NT2/D1 (cell line): ENCODE measurements at regions not wholly inside any gene's neighbourhood (a gene's known extent, or its start where the extent isn't known, plus 50 kb on each side); places are given as distances from the start of the nearest gene placed in this dataset.

Source experiments
- DNase-seq: peaks from one replicate; pipeline ENCODE4 v3.0.0-alpha.2; 2011; ENCODE audit warnings: low read depth, low spot score
- H3K27me3 ChIP-seq: 2 replicates; pipeline ENCODE4 v1.6.0; 2011; ENCODE audit warnings: mild to moderate bottlenecking; ENCODE audit not compliant: insufficient read length, insufficient read depth
- H3K36me3 ChIP-seq: 2 replicates; pipeline ENCODE4 v1.6.1; 2011; ENCODE audit warnings: mild to moderate bottlenecking, low read length, mixed read lengths; ENCODE audit not compliant: insufficient read depth, insufficient read length
- H3K4me1 ChIP-seq: 2 replicates; pipeline ENCODE4 v1.5.1; 2011; ENCODE audit not compliant: insufficient read depth, insufficient read length
- H3K4me3 ChIP-seq: 2 replicates; pipeline ENCODE4 v1.5.1; 2011; ENCODE audit warnings: low read depth; ENCODE audit not compliant: insufficient read length
- H3K9ac ChIP-seq: 2 replicates; pipeline ENCODE4 v1.6.0; 2011; ENCODE audit warnings: low read depth; ENCODE audit not compliant: insufficient read length
- H3K9me3 ChIP-seq: 2 replicates; pipeline ENCODE4 v1.5.1; 2011; ENCODE audit warnings: mild to moderate bottlenecking, low read length; ENCODE audit not compliant: insufficient read depth
- SUZ12 ChIP-seq: IDR thresholded peaks from 2 replicates; pipeline ENCODE4 v1.6.1; 2011; ENCODE audit not compliant: insufficient read length, insufficient read depth; ENCODE audit errors: extremely low read depth
- YY1 ChIP-seq: IDR thresholded peaks from 2 replicates; pipeline ENCODE4 v1.6.1; 2011; ENCODE audit not compliant: insufficient read length, insufficient read depth
- ZNF274 ChIP-seq: IDR thresholded peaks from 2 replicates; pipeline ENCODE4 v1.6.1; 2011; ENCODE audit warnings: mild to moderate bottlenecking, low read depth, low read length

GRCh38 chr4:151953312-151953711 is 192.5 kb upstream of the GATB start:
- Histone ChIP-seq H3K27me3 (no peaks in the 10 kb centered on the region), H3K9me3 (peaks cover 6% of the 10 kb centered on the region), H3K9ac (no peak overlapping the region), H3K4me3 (no peak overlapping the region), H3K4me1 (peaks cover 5% of the 10 kb centered on the region), H3K36me3 (no peaks in the 10 kb centered on the region)
- DNase-seq = no peak
- no peak for TF ChIP-seq ZNF274
- no peak for TF ChIP-seq YY1
- no peak for TF ChIP-seq SUZ12

DNA sequence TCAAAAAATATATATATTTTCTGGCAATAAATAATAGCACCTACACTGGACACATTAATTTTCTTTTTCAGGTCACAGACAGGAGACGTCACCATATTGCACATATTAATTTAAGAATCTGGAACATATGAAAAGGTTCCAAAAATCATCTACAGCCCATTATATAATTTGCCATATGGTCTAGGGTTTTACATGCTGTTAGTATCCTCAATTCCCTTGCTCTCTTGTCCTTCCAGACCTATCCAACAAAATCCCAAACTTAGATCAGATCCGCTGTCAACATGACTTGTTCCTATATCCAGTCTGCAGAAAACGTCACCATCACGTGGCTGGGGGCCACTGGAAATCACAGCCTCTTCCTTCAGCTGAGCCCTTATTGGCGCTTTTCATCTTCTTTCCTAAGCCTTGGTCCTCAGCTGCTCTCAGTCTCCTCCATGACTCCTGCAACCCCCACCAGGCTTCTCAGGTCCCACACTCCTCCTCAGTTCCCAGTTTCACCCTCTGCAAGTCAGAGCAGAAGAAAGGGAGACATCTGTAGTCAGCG is 192.0 kb upstream of the GATB start:
- Histone ChIP-seq H3K9ac (no peak overlapping the region), H3K9me3 (peaks cover 11% of the 10 kb centered on the region), H3K27me3 (no peaks in the 10 kb centered on the region), H3K4me1 (peaks cover 5% of the 10 kb centered on the region), H3K4me3 (no peak overlapping the region), H3K36me3 (no peaks in the 10 kb centered on the region)
- DNase-seq = no peak
- TF ChIP-seq ZNF274 (no peak), YY1 (no peak), SUZ12 (no peak)

- Histone ChIP-seq H3K36me3 (no peaks in the 10 kb centered on the region), H3K4me3 (no peak overlapping the region), H3K9ac (no peak overlapping the region), H3K4me1 (peaks cover 2% of the 10 kb centered on the region), H3K27me3 (no peaks in the 10 kb centered on the region), H3K9me3 (peaks cover 16% of the 10 kb centered on the region)
- DNase-seq = no peak
- TF ChIP-seq YY1 (no peak), SUZ12 (no peak)
These were observed 191.3 kb upstream of the GATB start for GRCh38 chr4:151952137-151952536.

- H3K9ac ChIP-seq = no peak overlapping the region
- H3K27me3 ChIP-seq = no peaks in the 10 kb centered on the region
- DNase-seq = no peak
- no peak overlapping the region for H3K4me3 ChIP-seq
- H3K4me1 ChIP-seq = peaks cover 2% of the 10 kb centered on the region
- H3K9me3 ChIP-seq = peaks cover 20% of the 10 kb centered on the region
- TF ChIP-seq ZNF274 = no peak
- no peak for TF ChIP-seq YY1
- no peak for TF ChIP-seq SUZ12
- H3K36me3 ChIP-seq = no peaks in the 10 kb centered on the region
These were observed 190.9 kb upstream of the GATB start for GRCh38 chr4:151951671-151952050.

DNA sequence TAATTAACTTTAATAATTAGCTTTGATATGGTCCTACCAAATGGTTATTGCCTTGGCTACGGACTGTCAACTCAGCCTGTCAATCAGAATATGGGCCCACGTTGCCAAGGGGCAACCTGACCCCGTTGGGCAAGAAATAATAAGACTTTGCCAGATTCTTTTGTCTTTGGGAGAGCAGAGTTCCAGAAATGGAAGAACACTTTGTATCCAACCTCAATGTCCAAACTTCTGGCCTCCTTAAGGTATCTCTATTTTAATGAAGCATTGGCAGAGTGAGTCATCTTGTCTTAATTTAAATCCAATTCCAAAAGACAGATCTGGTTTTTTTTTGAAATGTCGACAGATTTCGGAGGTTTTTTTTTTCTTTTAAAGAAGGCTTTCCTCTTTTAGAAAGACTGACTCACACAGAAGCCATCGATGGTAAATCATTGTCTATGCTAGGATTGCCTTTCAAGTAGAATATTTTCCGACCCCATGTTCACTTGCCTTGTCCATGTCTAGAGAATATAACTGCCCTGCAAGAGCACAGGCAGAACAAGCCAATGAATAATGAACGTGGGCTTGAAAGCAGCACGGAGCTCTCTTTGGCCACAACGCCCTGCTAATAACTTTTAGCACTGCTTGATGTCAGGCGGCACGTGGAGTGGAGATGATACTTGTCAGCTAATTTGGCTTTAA is 190.3 kb upstream of the GATB start:
- no peak for TF ChIP-seq YY1
- TF ChIP-seq SUZ12 = no peak
- TF ChIP-seq ZNF274 = no peak
- H3K27me3 ChIP-seq = no peaks in the 10 kb centered on the region
- peaks cover 2% of the 10 kb centered on the region for H3K4me1 ChIP-seq
- no peak overlapping the region for H3K9ac ChIP-seq
- no peak for DNase-seq
- peaks cover 26% of the 10 kb centered on the region for H3K9me3 ChIP-seq
- H3K4me3 ChIP-seq = no peak overlapping the region
- H3K36me3 ChIP-seq = no peaks in the 10 kb centered on the region

- no peak overlapping the region for H3K4me3 ChIP-seq
- peaks cover 2% of the 10 kb centered on the region for H3K4me1 ChIP-seq
- peaks cover 31% of the 10 kb centered on the region for H3K9me3 ChIP-seq
- no peak for DNase-seq
- TF ChIP-seq SUZ12 (no peak), ZNF274 (no peak), YY1 (no peak)
- H3K9ac ChIP-seq = no peak overlapping the region
- no peaks in the 10 kb centered on the region for H3K27me3 ChIP-seq
- no peaks in the 10 kb centered on the region for H3K36me3 ChIP-seq
These were observed 187.7 kb upstream of the GATB start for GRCh38 chr4:151948351-151949016.

DNA sequence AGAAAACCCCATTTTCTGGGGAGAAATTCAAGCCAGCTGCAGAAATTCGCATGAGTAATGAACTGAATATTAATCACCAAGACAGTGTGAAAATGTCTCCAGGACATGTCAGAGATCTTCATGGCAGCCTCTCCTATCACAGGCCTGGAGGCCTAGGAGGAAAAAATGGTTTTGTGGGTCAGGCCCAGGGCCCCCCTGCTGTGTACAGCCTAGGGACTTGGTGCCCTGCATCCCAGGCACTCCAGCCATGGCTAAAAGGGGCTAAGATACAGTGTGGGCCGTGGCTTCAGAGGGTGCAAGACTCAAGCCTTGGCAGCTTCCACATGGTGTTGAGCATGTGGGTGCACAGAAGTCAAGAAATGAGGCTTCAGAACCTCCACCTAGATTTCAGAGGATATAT is 185.9 kb upstream of the GATB start:
- Histone ChIP-seq H3K9me3 (peaks cover 31% of the 10 kb centered on the region), H3K36me3 (no peaks in the 10 kb centered on the region), H3K27me3 (no peaks in the 10 kb centered on the region), H3K4me3 (no peak overlapping the region), H3K4me1 (no peaks in the 10 kb centered on the region), H3K9ac (no peak overlapping the region)
- DNase-seq = no peak
- no peak for TF ChIP-seq YY1
- no peak for TF ChIP-seq SUZ12
- TF ChIP-seq ZNF274 = no peak
